ENCODE measurements at regions not wholly inside any gene's neighbourhood (a gene's known extent, or its start where the extent isn't known, plus 50 kb on each side); places are given as distances from the start of the nearest gene placed in this dataset.
"Not testable (repeated sequence)": the region's sequence is repeated elsewhere in the genome, so short reads cannot be mapped to it uniquely, and the experiment has no call there.

DNA sequence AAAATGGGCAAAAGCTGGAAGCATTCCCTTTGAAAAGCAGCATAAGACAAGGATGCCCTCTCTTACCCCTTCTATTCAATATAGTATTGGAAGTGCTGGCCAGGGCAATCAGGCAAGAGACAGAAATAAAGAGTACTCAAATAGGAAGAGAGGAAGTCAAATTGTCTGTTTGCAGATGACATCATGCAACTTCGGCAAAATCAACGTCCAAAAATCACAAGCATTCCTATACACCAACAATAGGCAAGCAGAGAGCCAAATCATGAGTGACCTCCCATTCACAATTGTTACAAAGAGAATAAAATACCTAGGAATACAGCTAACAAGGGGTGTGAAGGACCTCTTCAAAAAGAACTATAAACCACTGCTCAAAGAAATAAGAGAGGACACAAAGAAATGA, 192.0 kb upstream of the FBN2 start:
- DNase-seq (ENCODE audit: low spot score), result not testable (repeated sequence)

DNA sequence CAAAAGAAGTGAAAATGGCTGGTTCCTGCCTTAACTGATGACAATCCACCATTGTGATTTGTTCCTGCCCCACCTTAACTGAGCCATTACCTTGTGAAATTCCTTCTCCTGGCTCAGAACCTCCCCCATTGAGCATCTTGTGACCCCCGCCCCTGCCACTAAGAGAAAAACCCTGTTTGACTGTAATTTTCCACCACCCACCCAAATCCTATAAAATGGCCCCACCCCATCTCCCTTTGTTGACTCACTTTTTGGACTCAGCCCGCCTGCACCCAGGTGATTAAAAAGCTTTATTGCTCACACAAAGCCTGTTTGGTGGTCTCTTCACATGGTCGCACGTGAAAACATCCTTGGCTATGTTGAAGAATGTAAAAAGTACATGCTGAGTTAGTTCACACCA, 197.6 kb upstream of the FBN2 start:
- DNase-seq (ENCODE audit: low spot score), result not testable (repeated sequence)

DNA sequence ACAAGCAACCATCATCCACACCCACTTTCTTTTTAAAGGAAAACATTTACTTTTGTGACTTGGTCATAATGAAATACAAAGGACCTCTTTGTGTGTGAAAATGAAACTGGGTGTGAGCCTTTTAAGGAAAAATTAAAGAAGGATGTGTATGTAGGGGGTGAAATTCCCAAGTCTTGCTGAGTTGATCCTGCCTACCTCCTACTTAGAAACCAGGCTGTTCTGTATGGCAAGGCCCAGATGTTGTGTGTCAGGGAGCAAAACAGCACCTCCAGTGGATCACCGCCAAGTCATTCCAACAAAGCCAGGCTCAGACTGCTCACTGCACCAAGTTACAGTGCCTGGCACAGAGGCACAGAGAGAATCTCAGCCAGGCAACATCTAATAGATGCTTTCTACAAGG, 198.5 kb upstream of the FBN2 start:
- DNase-seq (ENCODE audit: low spot score), result no peak

DNA sequence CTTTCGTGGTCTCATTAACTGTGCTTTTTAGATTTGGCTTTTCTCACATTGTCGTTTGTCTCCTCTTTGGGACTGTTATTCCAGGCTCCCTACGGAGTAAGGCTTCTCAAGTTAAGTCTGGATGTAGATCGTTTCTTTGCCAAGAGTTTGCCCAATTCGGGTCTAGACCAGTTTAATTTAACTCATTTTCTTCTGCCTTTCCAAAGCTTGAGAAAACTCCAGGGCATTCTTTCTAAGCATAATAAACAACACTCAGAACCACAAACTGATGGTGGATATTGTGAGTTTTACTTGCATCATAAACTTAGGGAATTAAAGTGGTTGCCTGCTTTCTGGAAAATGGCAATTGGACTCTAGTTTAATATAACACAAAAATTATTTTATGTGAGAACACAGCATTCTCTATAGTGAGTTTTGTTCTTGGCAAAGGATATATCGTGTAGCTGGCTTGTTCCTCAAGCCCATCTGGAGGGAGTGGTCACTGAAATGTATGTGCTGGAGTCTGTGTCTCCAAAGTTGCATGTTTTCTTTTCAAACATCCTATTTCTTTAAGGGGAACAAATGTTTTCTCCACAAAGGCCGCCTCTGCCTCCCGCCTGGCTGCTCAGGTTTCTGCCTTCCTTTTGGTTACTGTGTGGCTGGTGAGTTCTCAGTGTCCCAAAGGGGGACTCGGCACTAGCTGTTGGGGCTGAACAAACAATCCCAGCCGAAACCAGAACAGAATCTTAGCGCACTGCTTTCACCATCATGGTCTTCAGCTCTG, 211.3 kb upstream of the FBN2 start:
- DNase-seq (ENCODE audit: low spot score), result no peak

DNA sequence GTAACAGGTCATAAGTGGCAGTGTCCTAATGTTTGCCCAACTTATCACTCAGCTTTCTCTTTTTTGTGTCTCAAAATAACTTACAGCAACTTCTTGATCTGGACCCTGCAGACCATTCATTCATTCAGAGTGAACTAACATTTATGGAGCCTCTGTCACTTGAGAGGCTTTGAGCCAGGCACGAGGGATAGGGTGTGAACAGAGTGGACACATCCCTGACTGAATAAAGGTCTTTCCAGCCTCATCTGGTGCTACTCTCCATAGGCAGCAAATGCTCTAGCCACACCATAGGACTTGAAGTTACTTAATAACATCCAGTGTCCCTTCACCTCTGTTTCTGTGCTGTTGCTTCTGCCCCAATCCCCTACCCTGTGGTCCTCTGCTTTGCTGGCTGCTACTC, 212.1 kb upstream of the FBN2 start:
- no peak for DNase-seq (ENCODE audit: low spot score)

DNA sequence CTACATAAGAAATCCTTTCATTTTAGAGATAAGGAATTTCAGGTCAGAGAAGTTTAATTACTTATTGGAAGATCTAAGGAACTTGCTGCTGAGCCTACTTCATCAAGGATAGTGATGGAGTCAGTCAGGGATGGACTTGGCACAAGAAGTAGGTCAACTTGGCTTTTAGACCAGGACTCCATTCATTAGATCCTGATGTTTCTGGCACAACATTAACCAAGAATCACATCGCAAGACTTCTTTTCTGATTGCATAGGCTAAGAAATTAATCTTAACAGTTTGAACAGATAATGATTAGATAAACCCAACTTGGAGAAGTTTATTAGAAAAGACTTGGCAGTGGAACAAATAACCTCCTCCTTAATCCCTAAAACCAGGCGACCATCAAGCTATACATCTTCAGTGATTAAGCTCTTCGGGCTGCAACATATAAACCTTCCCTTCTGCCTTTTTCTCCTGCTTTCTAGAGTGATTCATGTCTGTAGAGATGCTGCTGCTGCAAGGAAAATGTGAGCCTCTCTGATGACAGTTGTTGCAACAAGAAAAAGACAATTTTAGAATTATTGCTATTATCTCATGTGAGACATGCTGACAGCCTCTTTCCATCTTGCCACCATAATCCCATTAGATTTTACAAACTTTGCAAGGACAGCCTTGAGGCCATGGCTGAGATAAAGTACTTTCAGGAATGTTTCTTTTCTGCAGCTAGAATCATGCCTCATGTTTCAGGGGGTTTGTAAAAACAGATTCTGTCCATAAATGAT, 207.9 kb upstream of the SLC27A6 start:
- no peak for DNase-seq (ENCODE audit: low spot score)

DNA sequence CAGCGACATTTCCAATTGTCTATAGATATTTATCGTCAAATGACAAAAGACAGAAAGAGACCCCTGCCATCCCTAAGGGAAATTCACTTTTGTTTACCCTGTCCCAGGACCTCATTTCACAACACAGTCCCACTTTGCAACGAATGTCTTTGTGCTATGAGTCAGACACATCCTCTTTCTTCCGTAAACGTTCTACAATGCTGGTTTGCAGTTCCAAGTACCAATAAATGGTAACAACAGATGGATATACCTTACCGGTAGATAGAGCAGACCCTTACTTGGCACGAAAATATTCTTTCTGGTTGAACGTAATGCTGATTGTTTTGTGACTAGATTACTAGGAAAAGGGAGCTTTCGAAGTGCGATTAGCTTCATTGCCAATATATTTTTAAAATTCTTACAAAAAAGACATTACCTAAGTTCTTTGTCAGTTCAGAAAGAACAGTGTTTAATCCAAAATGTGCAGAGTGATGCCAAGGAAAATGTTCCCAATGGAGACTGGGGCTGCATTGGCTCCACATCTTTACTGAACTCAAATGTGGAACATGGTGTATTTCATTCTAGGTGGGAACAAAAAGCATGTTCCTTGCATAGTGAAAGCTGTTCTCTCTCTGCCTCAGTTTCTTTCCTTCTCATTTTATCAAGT, 202.5 kb upstream of the SLC27A6 start:
- no peak for DNase-seq (ENCODE audit: low spot score)

DNA sequence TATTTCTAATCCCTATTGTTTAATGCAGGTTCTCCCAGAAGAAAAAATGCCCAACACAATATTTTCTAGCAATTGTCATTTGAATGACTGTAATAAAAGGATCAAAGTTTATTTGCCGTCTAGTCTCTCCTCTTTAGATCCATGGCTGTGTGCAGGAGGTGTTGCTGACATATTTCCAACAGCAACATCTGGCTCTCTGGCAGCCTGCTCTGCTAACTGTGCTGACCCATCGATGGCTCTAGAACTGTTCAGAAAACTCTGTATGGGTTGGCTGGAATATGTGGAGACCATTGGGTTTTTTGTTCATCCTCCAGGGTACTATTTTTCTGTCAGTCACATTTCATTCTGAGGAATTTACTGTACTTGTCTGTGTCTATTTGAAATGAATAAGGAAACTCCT, 202.0 kb upstream of the SLC27A6 start:
- no peak for DNase-seq (ENCODE audit: low spot score)

DNA sequence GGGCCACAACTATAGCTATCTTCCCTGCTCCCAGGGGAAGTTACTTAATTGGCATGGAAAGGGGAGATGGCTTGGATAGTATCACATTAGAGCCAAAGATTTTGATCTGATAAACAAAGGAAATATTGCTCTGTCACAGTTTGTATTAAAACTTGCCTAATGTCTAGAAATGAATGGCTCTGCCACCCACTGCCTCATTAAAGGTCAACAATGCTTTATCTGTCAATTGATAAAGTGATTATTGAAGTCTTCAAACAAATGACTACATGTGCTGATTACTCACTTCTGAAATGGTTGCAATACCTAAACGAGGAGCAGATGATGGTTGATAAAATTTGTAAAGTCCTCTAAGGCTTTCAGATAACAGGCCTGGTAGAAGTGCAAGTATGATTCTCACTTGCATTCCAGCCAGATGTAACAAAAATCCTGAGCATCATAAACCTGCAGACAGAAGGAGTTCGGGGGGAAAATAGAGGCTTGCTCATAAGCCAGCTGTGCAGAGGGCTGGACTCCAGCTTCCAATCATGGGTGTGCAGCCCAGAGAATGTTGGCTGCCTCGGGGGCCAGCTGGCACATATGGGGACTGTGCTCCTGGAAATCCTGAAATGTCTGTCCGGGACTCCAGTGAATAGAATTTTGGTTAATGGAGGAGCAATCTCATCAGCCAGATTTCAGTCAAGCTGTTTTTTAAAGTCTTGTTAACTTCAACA, 200.5 kb upstream of the SLC27A6 start:
- DNase-seq (ENCODE audit: low spot score), result no peak

DNA sequence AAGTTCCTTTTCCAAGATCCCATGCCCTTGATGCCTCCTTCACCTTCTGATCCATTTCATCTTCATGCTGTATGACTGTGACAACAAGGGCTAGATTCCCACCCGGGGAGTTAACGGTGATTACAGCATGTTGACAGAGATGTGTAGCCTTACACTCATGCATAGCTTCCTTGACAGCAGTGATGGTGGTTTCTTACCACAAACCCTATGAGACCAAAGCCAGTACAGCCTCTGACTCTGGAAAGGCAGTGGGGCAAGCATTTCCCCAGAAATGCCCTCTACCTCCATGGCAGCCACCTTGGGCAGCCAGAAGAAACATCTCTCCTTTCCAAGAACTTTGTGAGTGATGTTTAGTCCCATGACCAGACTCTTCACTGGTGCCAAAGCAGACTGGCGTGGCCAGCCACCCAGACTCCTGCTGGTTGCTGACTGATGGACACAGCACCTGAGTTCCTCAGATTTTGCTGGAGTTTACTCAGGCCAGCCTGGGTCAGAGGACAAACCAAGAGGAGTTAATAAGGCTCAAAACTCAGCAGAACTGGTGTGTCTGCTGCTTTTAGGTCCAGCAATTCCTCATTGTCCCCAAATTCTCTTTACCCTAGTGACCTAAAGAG, 199.7 kb upstream of the SLC27A6 start:
- DNase-seq (ENCODE audit: low spot score), result no peak

DNA sequence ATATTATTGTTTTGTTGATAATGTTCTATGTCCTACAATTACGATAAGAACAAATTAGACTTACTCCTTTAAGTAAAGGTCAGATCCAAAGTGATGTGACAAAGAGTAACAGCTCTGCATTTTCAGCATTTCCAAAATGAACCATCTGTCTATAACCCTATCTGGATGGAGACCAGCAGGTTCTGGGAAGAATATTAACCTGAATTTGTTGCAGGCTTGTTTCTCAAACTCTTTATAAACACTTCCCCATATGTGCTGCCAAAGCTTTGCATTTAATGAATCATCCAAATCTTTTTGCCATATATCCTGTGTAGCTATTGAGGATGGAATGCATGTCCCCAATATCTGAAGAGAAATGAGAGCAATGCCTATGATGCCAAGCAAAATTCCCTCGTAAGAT, 198.9 kb upstream of the SLC27A6 start:
- DNase-seq (ENCODE audit: low spot score), result no peak

DNA sequence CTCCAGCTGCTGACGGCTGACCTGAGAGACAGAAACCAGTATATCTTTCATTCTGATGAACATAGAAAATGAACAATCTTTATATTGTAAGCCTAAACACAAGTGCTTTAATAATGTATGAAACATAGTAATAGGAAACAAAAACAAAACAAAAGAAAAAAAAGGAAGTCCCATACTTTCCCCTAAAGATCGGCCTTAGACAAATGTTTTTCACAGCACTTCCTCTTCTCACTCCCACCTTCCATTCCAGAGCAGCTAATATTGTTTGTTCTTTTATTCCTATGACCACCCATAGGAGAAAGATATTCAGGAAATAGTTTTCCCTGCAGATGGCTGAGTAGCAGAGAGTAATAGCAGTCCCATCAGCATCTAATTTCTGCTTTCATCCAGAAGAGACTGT, 194.4 kb upstream of the SLC27A6 start:
- no peak for DNase-seq (ENCODE audit: low spot score)

DNA sequence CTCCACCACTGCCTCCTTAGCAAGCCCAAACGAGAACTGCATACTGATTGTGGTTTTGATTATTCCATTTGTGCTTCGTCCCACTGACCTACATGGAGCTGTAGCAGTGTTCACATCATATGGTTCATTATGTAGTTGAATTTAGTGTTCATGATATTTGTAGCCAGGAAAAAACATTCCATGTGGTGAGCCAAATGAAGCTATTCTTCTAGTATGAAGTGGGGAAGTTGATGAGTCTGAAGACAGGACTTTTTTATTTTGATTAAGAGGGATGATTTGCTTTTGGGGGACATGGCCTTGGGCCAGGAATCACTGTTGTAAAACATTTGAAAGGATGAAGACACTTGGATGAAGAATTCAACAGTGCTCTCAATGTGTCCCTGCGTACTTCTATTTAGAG, 192.9 kb upstream of the SLC27A6 start:
- no peak for DNase-seq (ENCODE audit: low spot score)

DNA sequence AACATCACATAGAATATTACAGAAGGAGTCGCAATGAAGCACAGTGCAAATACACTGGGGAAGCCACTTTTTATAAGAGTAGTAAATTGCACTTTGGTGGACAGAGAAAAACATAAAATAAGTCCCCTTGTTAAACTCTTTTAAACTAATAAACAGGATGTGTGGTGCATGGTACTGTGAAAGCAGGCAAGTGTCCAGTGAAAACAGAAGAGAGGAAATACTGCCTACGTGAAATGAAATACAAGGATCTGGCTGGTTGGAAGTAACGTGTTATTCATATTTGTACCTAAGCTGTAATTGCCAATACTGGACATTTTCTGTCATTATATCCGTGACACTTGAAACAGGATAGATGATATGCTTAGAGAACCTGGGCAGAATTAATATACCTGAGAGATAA, 191.9 kb upstream of the SLC27A6 start:
- no peak for DNase-seq (ENCODE audit: low spot score)

DNA sequence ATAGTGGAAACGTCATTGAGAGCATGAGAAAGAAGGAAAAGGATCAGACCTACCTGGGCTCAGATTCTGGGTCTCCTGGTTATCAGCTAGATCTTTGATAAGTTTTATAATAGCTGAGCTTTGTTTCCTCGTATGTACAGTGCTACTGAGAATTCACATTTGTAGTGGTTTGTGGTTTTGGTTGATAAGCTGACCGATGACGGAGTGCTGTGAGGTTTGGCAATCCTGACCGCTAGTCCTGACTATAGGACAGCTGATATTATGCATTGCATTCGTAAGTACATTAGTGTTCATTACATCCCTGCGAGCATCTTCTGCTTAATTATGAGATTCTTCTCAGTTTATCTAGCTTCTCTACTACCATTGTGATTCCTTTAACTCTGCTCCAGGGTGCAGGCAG, 190.7 kb upstream of the SLC27A6 start:
- DNase-seq (ENCODE audit: low spot score), result no peak

DNA sequence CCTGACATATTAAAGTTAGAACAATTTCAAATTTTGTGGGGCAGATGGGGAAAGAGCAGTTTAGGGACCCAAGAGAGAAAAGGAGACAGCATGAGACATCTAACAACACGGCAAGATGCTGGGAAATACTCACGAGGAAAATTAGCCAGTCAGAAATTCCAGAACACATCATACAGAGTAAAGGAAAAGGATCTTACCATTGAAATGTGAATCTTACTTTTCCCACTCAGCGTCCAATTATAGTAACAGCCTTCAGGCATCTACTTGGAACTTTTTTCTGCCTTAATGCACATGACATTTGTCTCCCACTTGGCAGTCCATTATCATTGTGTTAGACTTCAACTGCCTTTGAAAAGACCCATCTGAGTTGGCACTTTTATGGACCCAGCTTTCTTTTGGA, 189.7 kb upstream of the SLC27A6 start:
- DNase-seq (ENCODE audit: low spot score), result no peak

DNA sequence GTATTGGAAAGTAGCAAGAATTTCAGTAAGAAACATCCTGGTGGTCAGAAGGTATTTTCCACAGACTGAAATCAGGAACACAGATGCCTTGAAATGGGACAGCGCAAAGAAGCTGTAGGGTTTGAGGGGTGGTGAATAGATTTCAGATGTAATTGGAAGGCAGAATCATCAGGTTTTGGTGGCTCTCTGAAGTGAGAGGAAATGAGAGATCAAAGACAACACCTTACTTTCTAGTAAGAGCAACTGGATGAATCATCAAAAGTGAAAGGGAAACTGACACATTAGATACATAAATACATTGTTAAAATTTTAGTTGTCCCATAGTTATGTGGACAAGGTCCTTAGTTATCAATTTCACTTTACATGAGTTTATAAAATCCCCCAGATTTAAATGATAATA, 188.2 kb upstream of the SLC27A6 start:
- no peak for DNase-seq (ENCODE audit: low spot score)

DNA sequence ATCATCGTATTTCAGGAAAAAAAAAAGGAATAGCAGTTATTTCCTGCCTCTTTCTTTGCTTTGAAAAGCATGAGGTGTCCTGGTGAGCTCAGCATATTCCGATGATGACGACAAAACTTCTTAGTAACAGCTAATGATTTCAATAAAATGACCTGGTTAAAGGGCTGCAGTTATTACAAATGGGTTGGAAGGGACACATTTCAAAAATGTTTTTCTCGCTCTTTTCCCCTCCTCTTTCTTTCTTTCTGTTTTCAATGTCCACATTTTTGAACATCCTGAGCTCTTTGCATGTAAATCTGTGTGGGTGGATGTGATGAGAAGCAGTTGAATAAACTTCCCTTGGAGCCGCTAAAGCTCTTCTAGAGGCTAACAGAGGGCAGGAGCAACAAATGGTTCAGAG, 186.8 kb upstream of the SLC27A6 start:
- DNase-seq (ENCODE audit: low spot score), result no peak

DNA sequence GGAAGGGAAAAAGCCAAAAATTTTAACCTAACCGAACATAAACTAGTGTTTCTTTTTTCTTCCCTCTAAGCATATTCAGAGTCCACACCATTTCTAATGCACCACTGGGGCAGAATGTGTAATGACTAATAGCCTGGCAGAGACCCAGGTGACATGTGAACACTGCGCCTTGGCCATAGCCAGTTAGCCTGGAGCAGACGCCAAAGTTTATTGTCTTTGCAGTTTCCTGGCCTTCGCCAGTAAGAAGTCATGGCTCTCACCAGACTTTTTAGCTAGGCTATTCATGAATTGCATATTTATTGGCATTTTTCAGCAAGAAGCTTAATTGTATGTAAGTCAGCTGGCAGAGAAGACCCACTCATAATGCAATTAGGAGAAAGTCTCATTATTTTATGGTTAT, 182.8 kb upstream of the SLC27A6 start:
- DNase-seq (ENCODE audit: low spot score), result peak; percentile 80

DNA sequence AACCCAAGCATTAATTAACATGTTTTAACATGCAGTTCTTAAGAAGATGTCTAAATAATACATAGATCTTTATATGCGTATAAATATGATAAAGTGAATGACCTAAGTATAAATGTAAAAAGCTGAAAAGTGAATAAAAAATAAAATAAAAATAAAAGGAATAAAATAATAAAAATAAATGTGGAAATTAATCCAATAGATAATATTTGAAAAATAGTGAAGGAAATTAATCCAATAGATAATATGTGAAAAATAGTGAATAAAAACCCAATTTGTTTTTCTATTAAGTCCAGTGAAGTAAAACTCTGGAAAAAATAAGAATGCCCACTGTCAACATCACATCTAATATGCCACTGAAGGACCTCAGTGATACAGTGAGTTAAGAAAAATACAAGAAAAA, 180.6 kb upstream of the SLC27A6 start:
- DNase-seq (ENCODE audit: low spot score), result no peak

DNA sequence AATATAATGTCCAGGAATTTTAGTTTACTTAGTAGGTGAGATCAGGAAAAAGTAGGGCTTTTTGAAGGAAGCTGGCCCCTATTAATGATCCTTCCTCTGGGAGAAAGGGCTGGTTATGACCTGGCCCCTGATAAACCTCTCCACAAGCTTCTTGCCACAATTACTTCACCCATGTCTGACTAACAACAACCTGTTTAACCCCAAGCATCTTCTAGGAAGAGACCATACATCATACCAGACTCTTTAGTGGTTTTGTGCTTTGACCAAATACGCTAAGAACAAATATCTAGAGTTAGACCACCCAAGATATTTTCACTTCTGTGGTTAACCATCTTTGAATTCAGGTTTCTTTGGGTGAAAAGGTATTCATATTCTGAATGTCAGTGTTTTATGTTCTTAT, 174.0 kb upstream of the SLC27A6 start:
- no peak for DNase-seq (ENCODE audit: low spot score)

DNA sequence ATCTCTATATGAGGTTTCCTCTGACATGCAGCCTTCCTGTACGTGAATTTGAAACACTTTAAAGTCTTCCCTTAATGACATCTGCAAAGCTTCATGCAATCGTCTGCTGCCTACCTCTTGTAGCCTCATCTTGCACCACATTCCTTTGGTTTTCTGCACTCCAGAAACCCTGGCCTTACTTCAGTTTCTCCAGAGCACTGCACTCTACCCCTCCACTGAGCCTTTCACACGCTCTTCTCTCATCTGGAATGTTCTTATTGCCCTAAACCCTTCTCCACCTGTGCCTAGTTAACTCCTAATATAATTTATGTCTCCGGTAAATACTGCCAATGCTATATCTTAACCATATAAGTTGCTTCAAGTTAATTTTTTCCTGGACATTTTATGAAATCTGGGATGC, 168.8 kb upstream of the SLC27A6 start:
- DNase-seq (ENCODE audit: low spot score), result no peak

Measured in ureter (tissue), 1 donor.